Ascending aorta (tissue), 2 donors: ENCODE measurements at regions not wholly inside any gene's neighbourhood (a gene's known extent, or its start where the extent isn't known, plus 50 kb on each side); places are given as distances from the start of the nearest gene placed in this dataset.

Experiments used
- DNase-seq, 2 donors: peaks; one replicate each; pipeline ENCODE4 v3.0.0-alpha.2; 2019; ENCODE audit warnings: low spot score in 2 of 2
- H3K27ac ChIP-seq, 2 donors: fragments of 200-600 bp; sonication (generic); one replicate each; pipeline ENCODE4 v1.5.1; 2016 to 2017; ENCODE audit warnings: mild to moderate bottlenecking in 1 of 2
- H3K27me3 ChIP-seq: fragments of 200-600 bp; sonication (generic); one replicate; pipeline ENCODE4 v1.5.1; 2017
- H3K36me3 ChIP-seq, 2 donors: fragments of 200-600 bp; sonication (generic); one replicate each; pipeline ENCODE4 v1.5.1; 2016
- H3K4me1 ChIP-seq, 2 donors: fragments of 200-600 bp; sonication (generic); one replicate each; pipeline ENCODE4 v1.5.1; 2016 to 2017; ENCODE audit warnings: mild to moderate bottlenecking in 1 of 2
- H3K4me3 ChIP-seq, 2 donors: fragments of 200-600 bp; sonication (generic); one replicate each; pipeline ENCODE4 v1.5.1; 2016 to 2017; ENCODE audit warnings: mild to moderate bottlenecking in 1 of 2
- H3K9me3 ChIP-seq, 2 donors: fragments of 200-600 bp; sonication (generic); one replicate each; pipeline ENCODE4 v1.5.1; 2016
- CTCF ChIP-seq, 3 experiments: fragments of 200-600 bp in 2 of 3; fragments of 450-650 bp in 1 of 3; sonication (generic) in 2 of 3; IDR thresholded peaks; one replicate each; pipeline ENCODE4 v1.5.1; 2016 to 2019; ENCODE audit warnings: antibody characterized with exemption in 3 of 3, mild to moderate bottlenecking in 1 of 3, moderate library complexity in 1 of 3
- intact Hi-C: fragments of 100-400 bp; cut with DNase I; formaldehyde crosslinking; loops from one replicate; pipeline ENCODE4 v1.15.1; 2023

DNA sequence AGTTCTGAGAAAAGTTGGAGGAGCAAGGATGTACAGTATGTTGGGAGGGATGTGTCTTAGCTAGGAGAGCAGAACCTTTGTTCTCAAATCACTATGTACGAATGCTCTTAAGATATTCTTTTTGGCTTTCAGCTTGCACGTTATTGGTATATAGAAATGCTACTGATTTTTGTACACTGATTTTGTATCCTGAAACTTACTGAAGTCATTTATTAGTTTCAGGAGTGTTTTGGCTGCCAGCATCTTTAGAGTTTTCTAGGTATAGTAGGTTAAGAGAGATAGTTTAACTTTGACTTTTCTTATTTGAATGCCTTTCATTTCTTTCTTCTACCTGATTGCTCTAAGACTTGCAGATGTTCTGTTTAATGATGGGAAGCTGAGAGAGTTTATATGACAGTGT is 442.8 kb upstream of the FBXO33 start:
- no peaks in the 10 kb centered on the region for H3K27me3 ChIP-seq
- no peak overlapping the region for H3K4me3 ChIP-seq
- intact Hi-C loops: no loop called here
- H3K9me3 ChIP-seq: no peaks in the 10 kb centered on the region
- no peaks in the 10 kb centered on the region for H3K36me3 ChIP-seq
- no peak overlapping the region for H3K27ac ChIP-seq
- no peaks in the 10 kb centered on the region for H3K4me1 ChIP-seq
- no peak for DNase-seq
- no peak for TF ChIP-seq CTCF (IDR thresholded peaks at IDR 0.05)

DNA sequence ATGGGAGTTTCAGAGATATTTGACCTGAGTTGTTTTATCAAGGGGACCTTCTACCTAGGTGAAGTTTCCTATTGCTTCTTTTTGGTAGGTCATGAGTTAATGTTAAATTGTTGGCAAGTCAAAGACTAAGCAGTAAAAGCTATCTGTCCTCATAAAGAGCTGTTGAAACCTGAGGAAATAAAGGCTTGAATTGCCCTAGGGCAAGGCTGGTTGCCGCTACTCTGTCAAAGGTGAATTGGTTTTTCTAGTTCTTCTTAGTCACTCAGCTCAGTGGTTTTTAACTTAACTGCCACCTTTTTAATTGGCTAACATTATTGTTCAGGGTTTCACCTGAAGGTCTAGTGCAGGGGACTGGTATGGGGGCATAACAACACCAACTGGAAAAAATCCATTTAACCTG is 441.6 kb upstream of the FBXO33 start:
- no peak for TF ChIP-seq CTCF (IDR thresholded peaks at IDR 0.05)
- Histone ChIP-seq H3K4me1 (no peaks in the 10 kb centered on the region), H3K27me3 (no peaks in the 10 kb centered on the region), H3K4me3 (no peak overlapping the region), H3K27ac (no peak overlapping the region), H3K36me3 (no peaks in the 10 kb centered on the region), H3K9me3 (no peaks in the 10 kb centered on the region)
- intact Hi-C loops: no loop called here
- DNase-seq: no peak

- Histone ChIP-seq H3K27me3 (no peaks in the 10 kb centered on the region), H3K4me1 (no peaks in the 10 kb centered on the region), H3K36me3 (no peaks in the 10 kb centered on the region), H3K4me3 (no peak overlapping the region), H3K27ac (no peak overlapping the region), H3K9me3 (no peaks in the 10 kb centered on the region)
- intact Hi-C loops: no loop called here
- TF ChIP-seq CTCF (IDR thresholded peaks at IDR 0.05): no peak
- no peak for DNase-seq
Measured at GRCh38 chr14:39868949-39869348, 436.7 kb upstream of the FBXO33 start.

GRCh38 chr14:39868251-39868650 is 436.0 kb upstream of the FBXO33 start:
- intact Hi-C loops: no loop called here
- Histone ChIP-seq H3K9me3 (no peaks in the 10 kb centered on the region), H3K4me3 (no peak overlapping the region), H3K27ac (no peak overlapping the region), H3K27me3 (no peaks in the 10 kb centered on the region), H3K36me3 (no peaks in the 10 kb centered on the region), H3K4me1 (no peaks in the 10 kb centered on the region)
- DNase-seq: no peak
- no peak for TF ChIP-seq CTCF (IDR thresholded peaks at IDR 0.05)

DNA sequence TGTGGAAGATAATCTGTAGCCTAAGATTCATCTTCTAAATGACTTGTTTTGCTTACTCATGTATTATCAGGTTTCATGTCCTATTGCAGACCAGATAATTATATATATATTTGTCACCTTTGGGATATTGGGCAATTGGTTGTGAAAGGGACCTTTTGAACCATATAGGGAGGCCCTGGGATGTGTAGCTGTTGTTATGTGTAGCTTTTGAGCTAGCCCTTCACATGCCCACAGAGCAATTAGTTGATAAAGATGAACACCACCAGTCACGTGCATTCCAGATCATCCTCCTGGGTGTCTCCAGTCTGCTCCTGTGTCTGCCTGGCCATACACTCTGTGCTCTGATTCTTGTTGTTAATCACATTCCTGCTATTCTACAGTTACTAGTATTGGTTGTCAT is 431.2 kb upstream of the FBXO33 start:
- H3K4me3 ChIP-seq: no peak overlapping the region
- no peaks in the 10 kb centered on the region for H3K36me3 ChIP-seq
- H3K27me3 ChIP-seq: no peaks in the 10 kb centered on the region
- TF ChIP-seq CTCF (IDR thresholded peaks at IDR 0.05): no peak
- no peaks in the 10 kb centered on the region for H3K9me3 ChIP-seq
- no peak for DNase-seq
- no peaks in the 10 kb centered on the region for H3K4me1 ChIP-seq
- no peak overlapping the region for H3K27ac ChIP-seq
- intact Hi-C loops: no loop called here

GRCh38 chr14:39861696-39862095 is 429.5 kb upstream of the FBXO33 start:
- DNase-seq: no peak
- Histone ChIP-seq H3K36me3 (no peaks in the 10 kb centered on the region), H3K4me3 (no peak overlapping the region), H3K4me1 (no peaks in the 10 kb centered on the region), H3K27me3 (no peaks in the 10 kb centered on the region), H3K9me3 (no peaks in the 10 kb centered on the region), H3K27ac (no peak overlapping the region)
- intact Hi-C loops: no loop called here
- no peak for TF ChIP-seq CTCF (IDR thresholded peaks at IDR 0.05)
